ENCODE measurements at regions not wholly inside any gene's neighbourhood (a gene's known extent, or its start where the extent isn't known, plus 50 kb on each side); places are given as distances from the start of the nearest gene placed in this dataset.

DNA sequence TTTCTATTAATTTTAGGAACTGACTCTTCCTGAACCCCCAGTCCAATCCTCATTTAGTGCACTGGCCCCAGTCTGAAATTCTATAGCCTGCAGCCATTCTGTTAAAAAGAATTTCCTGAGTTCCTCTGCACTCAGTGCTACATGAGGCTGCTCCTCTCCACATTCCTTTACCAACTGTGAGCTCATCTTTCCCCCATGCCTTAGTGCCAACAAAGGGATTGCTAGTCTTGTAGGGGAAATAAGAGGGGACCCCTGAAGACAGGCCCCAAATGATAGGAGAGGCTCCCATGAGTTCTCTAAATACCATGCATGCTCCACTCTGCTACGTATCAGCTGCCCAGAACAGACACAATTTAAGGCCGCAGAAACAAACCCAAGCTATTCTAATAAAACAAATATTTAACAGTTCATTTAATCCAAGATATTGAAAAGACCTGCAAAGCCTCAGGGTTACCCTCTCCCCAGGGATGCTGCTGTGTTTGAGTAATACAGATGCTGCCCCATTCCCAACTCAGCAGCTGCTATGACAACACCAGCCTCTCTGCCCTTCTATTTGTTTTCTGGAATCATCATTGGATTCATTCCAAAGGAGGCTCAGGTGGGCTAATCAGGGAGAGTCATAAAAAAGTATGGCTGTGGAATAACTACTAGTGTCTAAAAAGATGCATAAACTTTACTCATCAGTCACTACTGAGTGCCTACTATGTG is 228.5 kb downstream of the TOX3 start:
- DNase-seq (ENCODE audit: extremely low spot score): no peak
- TF ChIP-seq, protein P1, sequence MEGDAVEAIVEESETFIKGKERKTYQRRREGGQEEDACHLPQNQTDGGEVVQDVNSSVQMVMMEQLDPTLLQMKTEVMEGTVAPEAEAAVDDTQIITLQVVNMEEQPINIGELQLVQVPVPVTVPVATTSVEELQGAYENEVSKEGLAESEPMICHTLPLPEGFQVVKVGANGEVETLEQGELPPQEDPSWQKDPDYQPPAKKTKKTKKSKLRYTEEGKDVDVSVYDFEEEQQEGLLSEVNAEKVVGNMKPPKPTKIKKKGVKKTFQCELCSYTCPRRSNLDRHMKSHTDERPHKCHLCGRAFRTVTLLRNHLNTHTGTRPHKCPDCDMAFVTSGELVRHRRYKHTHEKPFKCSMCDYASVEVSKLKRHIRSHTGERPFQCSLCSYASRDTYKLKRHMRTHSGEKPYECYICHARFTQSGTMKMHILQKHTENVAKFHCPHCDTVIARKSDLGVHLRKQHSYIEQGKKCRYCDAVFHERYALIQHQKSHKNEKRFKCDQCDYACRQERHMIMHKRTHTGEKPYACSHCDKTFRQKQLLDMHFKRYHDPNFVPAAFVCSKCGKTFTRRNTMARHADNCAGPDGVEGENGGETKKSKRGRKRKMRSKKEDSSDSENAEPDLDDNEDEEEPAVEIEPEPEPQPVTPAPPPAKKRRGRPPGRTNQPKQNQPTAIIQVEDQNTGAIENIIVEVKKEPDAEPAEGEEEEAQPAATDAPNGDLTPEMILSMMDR (IDR thresholded peaks at IDR 0.05; ENCODE audit: control extremely low read depth, extremely low read depth, low read depth, missing control alignments): no peak
- ChIA-PET CTCF (interaction anchor here (0.6 to 2.2 kb wide), 3 partner anchors 12 to 25 kb away, joined by 3 to 5 read pairs (median 3); no protein-coding TSS in a partner anchor), POLR2A (no interaction called here)

DNA sequence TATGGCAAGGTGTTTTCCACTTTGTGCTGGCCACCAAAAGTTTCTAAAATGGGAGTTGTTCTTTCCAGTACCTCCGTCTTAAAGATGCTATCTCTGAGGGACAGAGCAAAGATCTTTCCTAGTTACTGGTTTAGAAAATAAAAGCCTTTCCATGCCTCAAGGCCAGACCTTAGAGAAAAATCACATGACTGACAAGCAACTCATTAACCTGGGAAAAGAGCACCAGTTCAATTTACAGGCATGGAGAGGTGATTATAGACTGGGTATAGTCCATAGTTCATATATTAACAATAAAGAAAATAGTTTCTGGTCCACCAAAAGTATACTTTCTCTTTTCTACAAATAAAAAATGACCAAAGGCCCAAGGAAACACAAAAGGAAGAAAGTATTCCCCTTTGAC is 230.7 kb downstream of the TOX3 start:
- ChIA-PET POLR2A (no interaction called here), CTCF (no interaction called here)
- TF ChIP-seq, protein P1 (IDR thresholded peaks at IDR 0.05; ENCODE audit: control extremely low read depth, extremely low read depth, low read depth, missing control alignments): no peak
- no peak for DNase-seq (ENCODE audit: extremely low spot score)

DNA sequence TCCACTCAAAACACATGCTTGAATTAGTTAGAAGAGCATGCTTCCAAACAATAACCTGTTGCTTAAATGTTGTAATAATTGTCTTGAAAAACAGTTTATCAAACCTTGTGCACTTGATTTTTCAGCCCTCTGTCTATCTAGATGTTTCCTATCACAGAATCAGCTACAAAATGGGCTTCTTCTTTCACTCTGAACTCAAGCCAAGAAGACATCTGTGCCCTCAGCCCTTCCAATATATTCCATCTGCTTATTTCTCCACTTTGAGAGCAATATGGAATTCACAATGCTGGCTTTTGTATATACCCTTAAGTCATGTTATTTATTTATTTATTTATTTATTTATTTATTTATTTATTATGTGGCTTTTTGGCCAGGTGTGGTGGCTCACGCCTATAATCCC is 234.2 kb downstream of the TOX3 start:
- ChIA-PET CTCF (no interaction called here), POLR2A (no interaction called here)
- TF ChIP-seq, protein P1 (IDR thresholded peaks at IDR 0.05; ENCODE audit: control extremely low read depth, extremely low read depth, low read depth, missing control alignments): no peak
- no peak for DNase-seq (ENCODE audit: extremely low spot score)

DNA sequence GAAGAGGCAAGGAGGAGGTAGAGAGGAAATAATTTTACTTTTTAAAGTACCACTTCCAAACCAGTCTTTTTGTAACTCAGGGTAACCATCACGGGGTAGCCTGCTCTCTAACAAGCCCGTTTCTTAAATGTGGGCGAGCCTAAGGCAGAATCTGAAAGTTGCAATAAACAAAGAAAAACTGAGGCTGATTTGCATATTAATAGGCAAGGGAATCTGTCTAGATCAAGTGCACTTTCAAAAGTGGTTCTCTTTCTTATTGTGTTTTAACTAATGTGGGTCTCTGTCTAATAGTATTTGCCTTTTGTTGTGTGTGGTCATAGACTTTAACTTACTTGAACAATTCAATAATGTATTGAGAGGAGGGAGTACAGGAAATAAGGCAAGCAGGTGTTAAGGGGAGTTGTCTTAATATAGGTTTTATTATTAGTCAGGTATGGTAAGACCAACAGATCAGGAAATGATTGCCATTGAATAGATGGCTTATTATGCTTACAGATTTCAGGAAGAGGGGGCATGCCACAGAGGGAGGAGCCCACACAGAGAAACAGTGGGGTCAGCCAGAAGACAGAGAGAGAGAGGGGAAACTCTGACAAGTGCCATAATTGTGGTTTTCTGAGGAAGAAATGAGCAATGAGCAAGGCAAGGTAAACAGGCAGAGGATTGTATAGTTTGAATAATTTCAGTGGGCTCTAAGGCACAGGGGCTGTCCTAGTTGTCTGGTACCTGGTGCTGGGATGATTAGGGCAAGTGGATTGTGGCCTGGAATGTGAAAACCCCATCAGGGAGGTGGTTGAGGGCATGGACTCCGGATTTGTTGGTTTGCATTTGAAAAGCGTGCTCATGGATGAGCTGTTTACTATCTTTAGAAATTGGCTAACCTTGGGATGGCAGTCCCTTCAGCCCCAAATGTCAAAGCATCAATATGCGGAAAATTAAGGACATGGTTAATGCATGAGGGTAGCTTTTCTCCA is 237.2 kb downstream of the TOX3 start:
- CTCF ChIA-PET: no interaction called here
- POLR2A ChIA-PET: no interaction called here
- no peak for DNase-seq (ENCODE audit: extremely low spot score)
- TF ChIP-seq, protein P1 (IDR thresholded peaks at IDR 0.05; ENCODE audit: control extremely low read depth, extremely low read depth, low read depth, missing control alignments): no peak

DNA sequence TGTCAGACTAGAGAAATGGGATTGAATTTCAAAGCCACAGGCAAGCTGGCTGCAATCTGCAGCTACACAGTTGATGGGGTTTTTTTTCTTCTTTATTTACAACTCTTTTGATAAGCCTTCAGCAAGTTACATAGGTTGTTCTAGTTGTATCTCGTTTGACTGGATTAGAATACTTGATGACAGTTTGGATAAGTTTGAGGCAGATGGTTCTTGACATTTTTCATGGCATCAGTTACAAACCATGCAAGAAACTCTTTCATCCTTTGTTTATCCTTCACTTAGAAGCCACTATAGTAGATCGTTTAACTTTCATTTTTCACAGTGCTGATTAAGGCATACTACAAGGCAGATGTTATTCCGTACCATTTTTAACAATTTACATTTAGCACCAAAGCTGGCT is 238.9 kb downstream of the TOX3 start:
- ChIA-PET POLR2A (no interaction called here), CTCF (no interaction called here)
- TF ChIP-seq, protein P1 (IDR thresholded peaks at IDR 0.05; ENCODE audit: control extremely low read depth, extremely low read depth, low read depth, missing control alignments): no peak
- no peak for DNase-seq (ENCODE audit: extremely low spot score)

DNA sequence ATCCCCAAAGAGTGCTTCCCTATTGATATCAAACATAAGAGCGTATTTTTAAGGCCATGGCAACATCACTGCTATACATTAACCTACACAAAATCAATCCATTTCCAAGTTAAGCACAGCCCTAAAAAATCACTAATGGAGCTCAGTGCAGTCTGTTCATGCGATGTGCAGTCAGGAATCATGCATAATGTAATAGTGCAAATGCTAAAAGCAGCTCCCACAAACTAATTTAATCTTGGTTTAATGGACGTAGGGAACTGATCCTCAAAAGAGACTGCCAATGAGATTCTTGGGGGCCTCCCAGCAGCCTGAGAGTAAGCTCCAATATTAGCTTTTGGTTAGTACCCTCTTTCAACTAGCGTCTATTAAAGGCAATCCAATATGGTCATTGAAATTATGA is 245.9 kb downstream of the TOX3 start:
- TF ChIP-seq, protein P1 (IDR thresholded peaks at IDR 0.05; ENCODE audit: control extremely low read depth, extremely low read depth, low read depth, missing control alignments): no peak
- ChIA-PET POLR2A (no interaction called here), CTCF (interaction anchor here (1.0 to 1.5 kb wide), 2 partner anchors 11 to 17 kb away, joined by 3 read pairs; no protein-coding TSS in a partner anchor)
- no peak for DNase-seq (ENCODE audit: extremely low spot score)

Data from GM10248 (cell line).